ENCODE measurements at regions not wholly inside any gene's neighbourhood (a gene's known extent, or its start where the extent isn't known, plus 50 kb on each side); places are given as distances from the start of the nearest gene placed in this dataset.

DNA sequence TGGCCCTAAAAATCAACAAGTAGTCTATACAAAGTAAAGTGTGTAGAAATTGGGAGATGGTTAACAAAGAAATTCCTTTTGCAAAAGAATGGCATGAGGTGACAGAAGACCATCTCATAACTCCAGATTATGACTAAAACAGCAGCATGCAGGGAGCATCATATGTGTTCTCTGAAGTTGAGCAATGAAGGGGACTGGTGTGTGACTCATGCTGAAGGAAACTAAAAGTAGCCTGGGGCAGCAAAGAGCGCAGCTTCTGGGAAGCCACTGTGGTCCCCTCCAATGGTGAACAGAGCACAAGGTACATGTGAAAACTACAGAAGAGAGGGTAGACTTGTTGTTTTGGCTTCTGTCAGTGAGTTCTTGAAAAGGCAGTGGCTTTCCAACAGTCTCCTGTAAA is 133.4 kb downstream of the MACC1 start (continued):
- no peak for TF ChIP-seq SPEN (CRISPR knock-in tag; IDR thresholded peaks at IDR 0.05; ENCODE audit: low read depth)
- TF ChIP-seq HNF1A (IDR thresholded peaks at IDR 0.05; ENCODE audit: low read depth): no peak
- no peak for TF ChIP-seq HNF1A (CRISPR knock-in tag; IDR thresholded peaks at IDR 0.05; ENCODE audit: borderline replicate concordance)

DNA sequence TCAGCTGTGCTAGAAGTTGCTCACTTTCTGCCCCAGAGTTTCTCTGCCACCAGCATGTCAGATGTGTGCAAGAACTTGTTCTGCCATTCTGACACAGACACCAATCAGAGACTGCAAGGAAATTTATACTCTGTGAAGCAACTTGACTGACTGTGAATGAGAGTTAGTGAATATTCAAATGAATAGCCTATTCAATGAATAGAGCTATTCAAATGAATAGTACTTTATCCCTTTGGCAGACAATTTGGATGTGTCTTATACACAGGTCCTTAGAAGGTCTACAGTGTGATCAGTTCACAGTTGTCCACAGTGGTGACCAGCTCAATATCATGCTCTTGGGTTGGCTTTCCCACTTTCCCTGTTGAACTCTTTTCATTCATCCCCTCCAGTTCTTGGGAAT is 138.1 kb downstream of the MACC1 start:
- POLR2A ChIA-PET: no interaction called here
- no peak for TF ChIP-seq KDM4B (CRISPR knock-in tag; IDR thresholded peaks at IDR 0.05)
- TF ChIP-seq, protein P1, sequence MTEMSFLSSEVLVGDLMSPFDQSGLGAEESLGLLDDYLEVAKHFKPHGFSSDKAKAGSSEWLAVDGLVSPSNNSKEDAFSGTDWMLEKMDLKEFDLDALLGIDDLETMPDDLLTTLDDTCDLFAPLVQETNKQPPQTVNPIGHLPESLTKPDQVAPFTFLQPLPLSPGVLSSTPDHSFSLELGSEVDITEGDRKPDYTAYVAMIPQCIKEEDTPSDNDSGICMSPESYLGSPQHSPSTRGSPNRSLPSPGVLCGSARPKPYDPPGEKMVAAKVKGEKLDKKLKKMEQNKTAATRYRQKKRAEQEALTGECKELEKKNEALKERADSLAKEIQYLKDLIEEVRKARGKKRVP (CRISPR knock-in tag; IDR thresholded peaks at IDR 0.05): no peak
- no peak for TF ChIP-seq ZHX1 (CRISPR knock-in tag; IDR thresholded peaks at IDR 0.05; ENCODE audit: low read depth)
- TF ChIP-seq SIN3A (IDR thresholded peaks at IDR 0.05; ENCODE audit: borderline replicate concordance, low read depth, low read length): no peak
- no peak for TF ChIP-seq SYNCRIP (IDR thresholded peaks at IDR 0.05; ENCODE audit: insufficient read depth, low read depth, low read length)
- no peak for TF ChIP-seq ZNF704 (CRISPR knock-in tag; IDR thresholded peaks at IDR 0.05; ENCODE audit: borderline replicate concordance)

More for the DNA sequence above, 138.1 kb downstream of the MACC1 start:
- Histone ChIP-seq H2AFZ (ENCODE audit: low read length) (no peak overlapping the region), H3K4me1 (ENCODE audit: insufficient read depth, low read length) (no peaks in the 10 kb centered on the region), H4K20me1 (ENCODE audit: insufficient read depth, low read length) (no peaks in the 10 kb centered on the region), H3K9ac (ENCODE audit: insufficient read depth, low read depth, low read length) (no peak overlapping the region), H3K27me3 (ENCODE audit: control insufficient read depth in 1 of 2, insufficient read depth in 2 of 2, low read length in 2 of 2) (no peaks in the 10 kb centered on the region), H3K9me3 (ENCODE audit: low read length) (no peaks in the 10 kb centered on the region), H3K36me3 (replicated peaks in 1 of 2; ENCODE audit: control insufficient read depth in 1 of 2, insufficient read depth in 2 of 2, low read length in 2 of 2) (no peaks in the 10 kb centered on the region), H3K27ac (ENCODE audit: extremely low read length, insufficient read depth, low read length) (no peak overlapping the region), H3K4me3 (replicated peaks in 1 of 3; ENCODE audit: insufficient read depth in 1 of 3, low read depth in 2 of 3, low read length in 3 of 3) (no peak overlapping the region), H3K79me2 (ENCODE audit: insufficient read depth, low read length) (no peaks in the 10 kb centered on the region), H3K4me2 (ENCODE audit: low read depth, low read length) (no peak overlapping the region)
- BruUV-seq (replicated peaks): no TSS peak
- FAIRE-seq: no peak
- CTCF ChIA-PET (ENCODE audit: low intra/inter-chr PET ratio, low total read pairs): no interaction called here
- intact Hi-C loops (cut with micrococcal nuclease; ENCODE audit: unreplicated experiment): no loop called here
- in situ Hi-C loops (cut with HindIII; ENCODE audit: extremely low pct_ligation_motif_present, low pct_unique_long_range_greater_than_20kb): no loop called here
- DNase-seq (ENCODE audit: low spot score): no peak
- ATAC-seq: no peak

Data from HepG2 (cell line).